ENCODE measurements at regions not wholly inside any gene's neighbourhood (a gene's known extent, or its start where the extent isn't known, plus 50 kb on each side); places are given as distances from the start of the nearest gene placed in this dataset.

- no peak for TF ChIP-seq CTCF (IDR thresholded peaks at IDR 0.05)
- no peak for TF ChIP-seq ZFX (IDR thresholded peaks at IDR 0.05; ENCODE audit: borderline replicate concordance)
Measured at GRCh38 chr22:47605441-47605840, 843.0 kb downstream of the TBC1D22A start.
